Endothelial cell of umbilical vein (primary cell): ENCODE measurements at regions not wholly inside any gene's neighbourhood (a gene's known extent, or its start where the extent isn't known, plus 50 kb on each side); places are given as distances from the start of the nearest gene placed in this dataset.

Experiments used
- BruUV-seq: library from RNA; stranded (reverse); fragments of 400-500 nt; replicated peaks from 2 replicates; lab custom pipeline; 2021; lab: Mats Ljungman, UMichigan
- CTCF ChIA-PET: fragments of 300-600, 350-600 bp; sonication (Branson Sonifier 250); formaldehyde crosslinking; loops from one replicate; lab custom pipeline; 2021; ENCODE audit warnings: antibody characterized with exemption, inconsistent platforms; lab: Charles Lee
- POLR2A ChIA-PET: fragments of 300-600, 350-600 bp; sonication (Branson Sonifier 250); formaldehyde crosslinking; loops from one replicate; lab custom pipeline; 2021; ENCODE audit warnings: antibody characterized with exemption, inconsistent platforms; lab: Charles Lee
- DNase-seq: peaks from one replicate; pipeline ENCODE4 v3.0.0-alpha.2; 2011; ENCODE audit warnings: low read depth, low spot score
- FAIRE-seq: peaks from 2 replicates; lab custom pipeline; 2011; peaks lifted over from hg19 to GRCh38; lab: Jason Lieb, UNC
- H2AFZ ChIP-seq: 2 replicates; pipeline ENCODE4 v1.6.0; 2012; ENCODE audit warnings: low read depth, low read length, control low read depth, inconsistent platforms
- H3K27ac ChIP-seq: 2 replicates; pipeline ENCODE4 v1.5.1; 2011; ENCODE audit warnings: low read depth, mild to moderate bottlenecking, control low read depth, low read length, moderate library complexity; ENCODE audit not compliant: insufficient read depth
- H3K27me3 ChIP-seq, 2 experiments: 2 replicates each; pipeline versions ENCODE4 v1.6.0 to v1.6.1; 2011; ENCODE audit warnings: low read length in 2 of 2, mixed read lengths in 1 of 2; ENCODE audit not compliant: control insufficient read depth in 2 of 2, insufficient read depth in 2 of 2
- H3K36me3 ChIP-seq, 2 experiments: 2 replicates in 1 of 2; 3 replicates in 1 of 2; pipeline ENCODE4 v1.5.1; 2011; ENCODE audit warnings: low read length in 2 of 2, mild to moderate bottlenecking in 1 of 2, moderate library complexity in 1 of 2; ENCODE audit not compliant: control insufficient read depth in 2 of 2, insufficient read depth in 2 of 2; ENCODE audit errors: extremely low read depth in 1 of 2
- H3K4me1 ChIP-seq: 3 replicates; pipeline ENCODE4 v1.5.1; 2011; ENCODE audit warnings: mild to moderate bottlenecking, low read length; ENCODE audit not compliant: control insufficient read depth, insufficient read depth; ENCODE audit errors: extremely low read depth
- H3K4me2 ChIP-seq: 2 replicates; pipeline ENCODE4 v1.6.1; 2011; ENCODE audit warnings: low read length, control low read depth, mixed read lengths; ENCODE audit not compliant: insufficient read depth
- H3K4me3 ChIP-seq, 3 experiments: fragments of 200-600 bp in 1 of 3; sonication (generic), shearing (Covaris generic) in 1 of 3; replicated peaks in 1 of 3; 2 replicates each; pipeline ENCODE4 v1.5.1; 2011 to 2016; ENCODE audit warnings: control low read depth in 3 of 3, low read length in 3 of 3, mild to moderate bottlenecking in 2 of 3, inconsistent platforms in 1 of 3, low read depth in 1 of 3, moderate library complexity in 1 of 3; ENCODE audit not compliant: insufficient read depth in 1 of 3
- H3K79me2 ChIP-seq: 2 replicates; pipeline ENCODE4 v1.6.0; 2012; ENCODE audit warnings: low read length, inconsistent platforms; ENCODE audit not compliant: control insufficient read depth, insufficient read depth
- H3K9ac ChIP-seq: replicated peaks from 2 replicates; pipeline ENCODE3; 2011; ENCODE audit warnings: low read length, control low read depth; ENCODE audit not compliant: insufficient read depth; ENCODE audit errors: extremely low read depth
- H3K9me1 ChIP-seq: replicated peaks from 3 replicates; pipeline ENCODE4 v1.6.0; 2011; ENCODE audit warnings: mild to moderate bottlenecking, low read length; ENCODE audit not compliant: control insufficient read depth, insufficient read depth; ENCODE audit errors: extremely low read depth
- H3K9me3 ChIP-seq: replicated peaks from 2 replicates; pipeline ENCODE4 v1.5.1; 2012; ENCODE audit warnings: low read length, inconsistent platforms; ENCODE audit not compliant: control insufficient read depth, insufficient read depth
- H4K20me1 ChIP-seq: replicated peaks from 2 replicates; pipeline ENCODE3; 2011; ENCODE audit warnings: mild to moderate bottlenecking, low read length; ENCODE audit not compliant: control insufficient read depth, insufficient read depth; ENCODE audit errors: extremely low read depth
- EZH2 ChIP-seq: IDR thresholded peaks from 2 replicates; pipeline ENCODE4 v1.6.1; 2012; ENCODE audit warnings: borderline replicate concordance, low read depth, mild to moderate bottlenecking, moderate library complexity, low read length, inconsistent platforms; ENCODE audit not compliant: severe bottlenecking
- FOS ChIP-seq: IDR thresholded peaks from 2 replicates; pipeline ENCODE4 v1.6.1; 2011; ENCODE audit warnings: mild to moderate bottlenecking, low read length, moderate library complexity, borderline replicate concordance; ENCODE audit not compliant: insufficient read depth
- GATA2 ChIP-seq: IDR thresholded peaks from 2 replicates; pipeline ENCODE4 v1.7.0; 2011; ENCODE audit warnings: low read depth, mild to moderate bottlenecking, moderate library complexity, mixed read lengths, low read length; ENCODE audit not compliant: insufficient read length, insufficient read depth
- JUN ChIP-seq: IDR thresholded peaks from 2 replicates; pipeline ENCODE4 v1.6.1; 2011; ENCODE audit warnings: borderline replicate concordance, low read depth; ENCODE audit not compliant: insufficient read length, insufficient read depth
- MYC ChIP-seq: IDR thresholded peaks from one replicate; pipeline ENCODE4 v1.6.1; 2011; ENCODE audit warnings: mild to moderate bottlenecking, low read depth, low read length
- POLR2A ChIP-seq: IDR thresholded peaks from 2 replicates; pipeline ENCODE4 v1.6.1; 2012; ENCODE audit warnings: low read depth, mild to moderate bottlenecking, control low read depth, low read length
- POLR2AphosphoS5 ChIP-seq: IDR thresholded peaks from 2 replicates; pipeline ENCODE4 v1.6.1; 2012; ENCODE audit warnings: low read depth, mild to moderate bottlenecking, control low read depth, low read length, moderate library complexity; ENCODE audit not compliant: insufficient read depth
- dilution Hi-C: fragments of 300-500 bp; cut with MboI; formaldehyde crosslinking; loops from one replicate; pipeline ENCODE4 v1.15.0; 2019; ENCODE audit warnings: low sequenced_read_pairs; ENCODE audit not compliant: extremely low pct_ligation_motif_present
- intact Hi-C: fragments of 100-400 bp; cut with micrococcal nuclease; formaldehyde crosslinking; loops from one replicate; pipeline ENCODE4 v1.10.0; 2022
- TF ChIP-seq, protein P1 (sequence below), 2 donors: IDR thresholded peaks; 1 replicate in 1 of 2; 2 replicates in 1 of 2; pipeline ENCODE4 v1.5.1; 2011; ENCODE audit warnings: low read length in 2 of 2, mild to moderate bottlenecking in 2 of 2, moderate library complexity in 2 of 2, control low read depth in 1 of 2, inconsistent platforms in 1 of 2, low read depth in 1 of 2; ENCODE audit not compliant: insufficient read depth in 1 of 2; ENCODE audit errors: extremely low read depth in 1 of 2
- TF ChIP-seq, protein P2 (sequence below): IDR thresholded peaks from 2 replicates; pipeline ENCODE4 v1.6.1; 2011; ENCODE audit not compliant: insufficient read depth, insufficient read length

DNA sequence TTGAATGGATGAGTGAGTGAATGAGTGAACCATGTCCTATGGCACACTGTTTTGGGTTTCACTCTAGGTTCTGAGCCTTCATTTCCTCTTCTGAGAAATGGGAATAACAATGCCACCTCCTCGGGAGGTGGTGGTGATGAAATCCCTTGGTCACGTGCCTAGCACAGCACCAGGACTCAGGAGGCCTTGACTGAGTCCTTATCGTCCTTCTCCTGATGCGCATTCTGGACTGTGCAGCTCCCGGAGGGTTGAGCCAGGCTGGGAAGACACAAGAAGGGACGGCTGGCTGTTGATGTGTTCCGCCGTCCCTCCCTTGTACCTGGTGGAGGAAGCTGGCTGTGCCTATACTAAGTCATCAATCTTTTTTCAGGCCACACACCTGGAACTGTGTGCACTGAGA, 437.3 kb downstream of the ZNF521 start:
- H3K79me2 ChIP-seq, result no peaks in the 10 kb centered on the region
- no peak for FAIRE-seq
- no peaks in the 10 kb centered on the region for H3K27me3 ChIP-seq
- peaks cover 33% of the 10 kb centered on the region for H3K4me1 ChIP-seq
- no peak for TF ChIP-seq JUN
- TF ChIP-seq, protein P1, sequence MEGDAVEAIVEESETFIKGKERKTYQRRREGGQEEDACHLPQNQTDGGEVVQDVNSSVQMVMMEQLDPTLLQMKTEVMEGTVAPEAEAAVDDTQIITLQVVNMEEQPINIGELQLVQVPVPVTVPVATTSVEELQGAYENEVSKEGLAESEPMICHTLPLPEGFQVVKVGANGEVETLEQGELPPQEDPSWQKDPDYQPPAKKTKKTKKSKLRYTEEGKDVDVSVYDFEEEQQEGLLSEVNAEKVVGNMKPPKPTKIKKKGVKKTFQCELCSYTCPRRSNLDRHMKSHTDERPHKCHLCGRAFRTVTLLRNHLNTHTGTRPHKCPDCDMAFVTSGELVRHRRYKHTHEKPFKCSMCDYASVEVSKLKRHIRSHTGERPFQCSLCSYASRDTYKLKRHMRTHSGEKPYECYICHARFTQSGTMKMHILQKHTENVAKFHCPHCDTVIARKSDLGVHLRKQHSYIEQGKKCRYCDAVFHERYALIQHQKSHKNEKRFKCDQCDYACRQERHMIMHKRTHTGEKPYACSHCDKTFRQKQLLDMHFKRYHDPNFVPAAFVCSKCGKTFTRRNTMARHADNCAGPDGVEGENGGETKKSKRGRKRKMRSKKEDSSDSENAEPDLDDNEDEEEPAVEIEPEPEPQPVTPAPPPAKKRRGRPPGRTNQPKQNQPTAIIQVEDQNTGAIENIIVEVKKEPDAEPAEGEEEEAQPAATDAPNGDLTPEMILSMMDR (IDR thresholded peaks at IDR 0.05; ENCODE audit: extremely low read depth in 1 of 2, insufficient read depth in 1 of 2, low read depth in 1 of 2, low read length in 2 of 2), result no peak
- TF ChIP-seq, protein P2, sequence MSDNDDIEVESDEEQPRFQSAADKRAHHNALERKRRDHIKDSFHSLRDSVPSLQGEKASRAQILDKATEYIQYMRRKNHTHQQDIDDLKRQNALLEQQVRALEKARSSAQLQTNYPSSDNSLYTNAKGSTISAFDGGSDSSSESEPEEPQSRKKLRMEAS, result no peak
- dilution Hi-C loops (no loop called here), intact Hi-C loops (loop anchor here (1.0 to 5.0 kb wide), 4 partner anchors 54 to 143 kb away; no protein-coding TSS in a partner anchor)
- H4K20me1 ChIP-seq, result no peaks in the 10 kb centered on the region
- peak overlapping the region; percentile 59 for H2AFZ ChIP-seq
- H3K36me3 ChIP-seq, result no peaks in the 10 kb centered on the region
- H3K4me2 ChIP-seq, result peak overlapping the region; percentile 19
- no peaks in the 10 kb centered on the region for H3K9me3 ChIP-seq
- no TSS peak for BruUV-seq
- H3K9ac ChIP-seq, result no peak overlapping the region
- no peak overlapping the region for H3K4me3 ChIP-seq
- peak overlapping the region; percentile 65 for H3K27ac ChIP-seq
- CTCF ChIA-PET, result interaction anchor here (0.6 to 1.3 kb wide), 2 partner anchors 83 to 1663 kb away, joined by 4 to 5 read pairs; no protein-coding TSS in a partner anchor
- DNase-seq, result no peak
- POLR2A ChIA-PET, result no interaction called here
- no peaks in the 10 kb centered on the region for H3K9me1 ChIP-seq

DNA sequence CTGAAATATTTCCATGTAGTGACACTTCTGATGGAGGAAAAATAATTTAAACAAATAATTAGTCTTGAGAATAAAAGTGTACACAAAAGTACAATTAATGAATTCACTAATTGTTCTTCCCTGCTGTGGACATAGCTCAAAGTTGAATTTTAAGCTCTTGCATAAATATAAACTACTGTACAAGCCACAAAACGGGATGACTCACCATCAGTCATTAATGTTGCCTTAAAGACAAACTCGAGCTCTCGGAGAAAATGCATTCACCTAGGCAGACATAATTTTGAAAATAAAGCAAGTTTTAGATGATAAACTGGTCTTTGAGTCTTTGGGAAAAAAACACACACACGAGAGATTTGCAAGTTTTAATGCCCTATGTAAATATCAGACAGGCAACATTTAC, 436.4 kb downstream of the ZNF521 start:
- H3K27ac ChIP-seq, result no peak overlapping the region
- H3K79me2 ChIP-seq, result no peaks in the 10 kb centered on the region
- DNase-seq (peak; percentile 54), FAIRE-seq (peak; percentile 83)
- TF ChIP-seq MYC, result no peak
- TF ChIP-seq, protein P2, result no peak
- no peak for TF ChIP-seq EZH2
- TF ChIP-seq FOS, result peak; percentile 74
- no peak for TF ChIP-seq GATA2
- TF ChIP-seq POLR2AphosphoS5, result no peak
- TF ChIP-seq, protein P1 (IDR thresholded peaks at IDR 0.05; ENCODE audit: extremely low read depth in 1 of 2, insufficient read depth in 1 of 2, low read depth in 1 of 2, low read length in 2 of 2), result no peak
- no peak for TF ChIP-seq POLR2A
- peak; percentile 62 for TF ChIP-seq JUN
- no peak overlapping the region for H3K4me3 ChIP-seq
- ChIA-PET CTCF (interaction anchor here (0.6 to 1.3 kb wide), 5 partner anchors 11 to 1662 kb away, joined by 3 to 5 read pairs (median 4); no protein-coding TSS in a partner anchor), POLR2A (no interaction called here)
- H3K9me3 ChIP-seq, result no peaks in the 10 kb centered on the region
- peaks cover 33% of the 10 kb centered on the region for H3K4me1 ChIP-seq
- H3K27me3 ChIP-seq, result no peaks in the 10 kb centered on the region
- H2AFZ ChIP-seq, result peak overlapping the region; percentile 36
- no peaks in the 10 kb centered on the region for H4K20me1 ChIP-seq
- no peaks in the 10 kb centered on the region for H3K9me1 ChIP-seq
- no peak overlapping the region for H3K9ac ChIP-seq
- intact Hi-C loops (loop anchor here (2.0 kb wide), 1 partner anchor 55 kb away; no protein-coding TSS in a partner anchor), dilution Hi-C loops (no loop called here)
- no peaks in the 10 kb centered on the region for H3K36me3 ChIP-seq
- no TSS peak for BruUV-seq
- peak overlapping the region; percentile 47 for H3K4me2 ChIP-seq
